ENCODE measurements at regions not wholly inside any gene's neighbourhood (a gene's known extent, or its start where the extent isn't known, plus 50 kb on each side); places are given as distances from the start of the nearest gene placed in this dataset.

DNA sequence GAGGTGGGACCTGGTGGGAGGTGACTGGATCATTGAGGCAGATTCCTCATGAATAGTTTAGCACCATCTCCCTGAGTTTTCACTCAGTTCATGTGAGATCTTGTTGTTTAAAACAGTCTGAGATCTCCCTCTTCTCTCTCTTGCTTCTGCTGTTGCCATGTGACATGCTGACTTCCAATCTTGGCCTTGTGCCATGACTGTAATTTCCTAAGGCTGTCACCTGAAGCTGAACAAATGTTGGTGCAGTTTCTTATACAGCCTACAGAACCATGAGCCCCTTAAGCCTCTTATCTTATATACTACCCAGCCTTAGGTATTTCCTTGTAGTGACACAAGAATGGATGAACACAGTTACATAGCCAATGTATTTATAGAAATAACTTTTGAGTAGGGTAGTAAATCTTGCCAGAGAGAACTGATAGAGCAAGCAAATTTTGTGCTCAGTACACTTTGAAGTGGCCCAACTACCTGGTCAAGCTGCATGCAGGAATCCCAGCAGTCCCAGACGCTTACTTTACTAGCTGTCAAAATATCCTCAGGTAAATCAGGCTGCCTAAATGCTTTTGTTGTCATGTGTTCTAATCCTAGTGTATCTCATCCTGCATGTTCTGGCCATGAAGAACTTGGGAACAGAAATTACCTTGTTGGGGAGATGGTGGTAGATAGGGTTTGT is 445.6 kb upstream of the MIS18BP1 start:
- no peak overlapping the region for H3K56ac ChIP-seq (replicated peaks; ENCODE audit: insufficient read length, low read depth, low read length)
- FAIRE-seq (no peak), DNase-seq (ENCODE audit: low read depth in 1 of 2, low spot score in 2 of 2) (no peak)
- no peak overlapping the region for H3K4me3 ChIP-seq (ENCODE audit: extremely low read depth in 1 of 4, insufficient read depth in 2 of 4, low read depth in 3 of 4, low read length in 4 of 4)
- no peak overlapping the region for H3K9ac ChIP-seq (replicated peaks in 1 of 4; ENCODE audit: extremely low read depth in 1 of 4, low read depth in 3 of 4, low read length in 3 of 4)
- H3K27me3 ChIP-seq (replicated peaks in 1 of 4; ENCODE audit: control insufficient read depth in 3 of 4, extremely low read depth in 1 of 4, insufficient read depth in 3 of 4, low read length in 3 of 4): no peaks in the 10 kb centered on the region
- POLR2A ChIA-PET (ENCODE audit: partially characterized antibody): no interaction called here
- H3K36me3 ChIP-seq (ENCODE audit: control insufficient read depth in 2 of 4, insufficient read depth in 4 of 4, low read length in 3 of 4): no peaks in the 10 kb centered on the region
- H2AK5ac ChIP-seq (ENCODE audit: low read depth, low read length): no peak overlapping the region
- no peak overlapping the region for H3K18ac ChIP-seq (ENCODE audit: extremely low read depth, low read length)
- no peaks in the 10 kb centered on the region for H4K20me1 ChIP-seq (replicated peaks in 1 of 2; ENCODE audit: control insufficient read depth in 1 of 2, insufficient read depth in 2 of 2, low read length in 2 of 2)
- H3K79me2 ChIP-seq (ENCODE audit: control insufficient read depth in 1 of 2, insufficient read depth in 2 of 2, low read length in 2 of 2): no peaks in the 10 kb centered on the region
- no peaks in the 10 kb centered on the region for H3K9me3 ChIP-seq (ENCODE audit: insufficient read depth in 2 of 2, low read depth in 1 of 2, low read length in 1 of 2)
- H3K4me1 ChIP-seq (replicated peaks in 1 of 4; ENCODE audit: control insufficient read depth in 3 of 4, insufficient read depth in 4 of 4, low read length in 3 of 4): no peaks in the 10 kb centered on the region
- H4K91ac ChIP-seq (replicated peaks; ENCODE audit: insufficient read length, low read length): no peak overlapping the region
- no peaks in the 10 kb centered on the region for H3K79me1 ChIP-seq (ENCODE audit: low read depth, low read length)
- no peak overlapping the region for H4K8ac ChIP-seq (ENCODE audit: extremely low read depth, insufficient read depth, low read length)
- H3K27ac ChIP-seq (ENCODE audit: low read depth, low read length): no peak overlapping the region
- no peak overlapping the region for H3K4me2 ChIP-seq (ENCODE audit: insufficient read depth in 1 of 2, low read depth in 2 of 2, low read length in 2 of 2)
- no peak overlapping the region for H2BK5ac ChIP-seq (ENCODE audit: low read depth, low read length)
- H2BK12ac ChIP-seq (ENCODE audit: low read depth, low read length): no peak overlapping the region
- no peak overlapping the region for H3K4ac ChIP-seq (replicated peaks; ENCODE audit: insufficient read length, low read depth, low read length)
- no peak overlapping the region for H3K23ac ChIP-seq (ENCODE audit: insufficient read length)
- 93% methylated on average over 1 of the region's 1 CpG; no CpG with 5 or more reads in 1 of the 2 experiments for WGBS, 2 experiments (ENCODE audit: extremely low coverage in 1 of 2, insufficient coverage in 1 of 2, insufficient read length in 1 of 2, insufficient replicate concordance in 2 of 2, low coverage in 1 of 2, low lambda C conversion rate in 2 of 2, missing lambda C conversion rate in 1 of 2)
- CTCF ChIA-PET (ENCODE audit: partially characterized antibody): interaction anchor here (1.2 kb wide), 1 partner anchor 18 kb away, joined by 4 read pairs; no protein-coding TSS in a partner anchor
- no peak overlapping the region for H2AFZ ChIP-seq (ENCODE audit: low read length)
- no peaks in the 10 kb centered on the region for H3K23me2 ChIP-seq (ENCODE audit: low read depth, low read length)
- H3K14ac ChIP-seq (ENCODE audit: insufficient read length): no peak overlapping the region
- H2BK15ac ChIP-seq (ENCODE audit: low read length): no peak overlapping the region
- H2BK20ac ChIP-seq (ENCODE audit: low read length): no peak overlapping the region
- H4K5ac ChIP-seq (ENCODE audit: insufficient read length, low read depth, low read length): no peak overlapping the region
- no peak overlapping the region for H2BK120ac ChIP-seq (replicated peaks; ENCODE audit: low read depth, low read length)
- no peak for TF ChIP-seq CBX5 (IDR thresholded peaks at IDR 0.05; ENCODE audit: low read depth, low read length)
- TF ChIP-seq, protein P1, sequence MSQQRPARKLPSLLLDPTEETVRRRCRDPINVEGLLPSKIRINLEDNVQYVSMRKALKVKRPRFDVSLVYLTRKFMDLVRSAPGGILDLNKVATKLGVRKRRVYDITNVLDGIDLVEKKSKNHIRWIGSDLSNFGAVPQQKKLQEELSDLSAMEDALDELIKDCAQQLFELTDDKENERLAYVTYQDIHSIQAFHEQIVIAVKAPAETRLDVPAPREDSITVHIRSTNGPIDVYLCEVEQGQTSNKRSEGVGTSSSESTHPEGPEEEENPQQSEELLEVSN (IDR thresholded peaks at IDR 0.05): no peak
- no peak for TF ChIP-seq MAFK (IDR thresholded peaks at IDR 0.05; ENCODE audit: low read depth, low read length)
- no peak for TF ChIP-seq NRF1 (IDR thresholded peaks at IDR 0.05; ENCODE audit: low read depth, low read length)
- TF ChIP-seq GABPA (IDR thresholded peaks at IDR 0.05; ENCODE audit: borderline replicate concordance, insufficient read depth, low read length): no peak
- no peak for TF ChIP-seq ASH2L (IDR thresholded peaks at IDR 0.05; ENCODE audit: low read length)
- no peak for TF ChIP-seq TAF7 (optimal IDR thresholded peaks at IDR 0.05; ENCODE audit: borderline replicate concordance, low read depth, low read length)
- no peak for TF ChIP-seq EGR1 (IDR thresholded peaks at IDR 0.05; ENCODE audit: borderline replicate concordance, low read depth, low read length)
- TF ChIP-seq BCL11A (IDR thresholded peaks at IDR 0.05; ENCODE audit: low read depth in 2 of 2, low read length in 2 of 2): no peak
- no peak for TF ChIP-seq RNF2 (IDR thresholded peaks at IDR 0.05; ENCODE audit: borderline replicate concordance, low read depth, low read length, missing control alignments, poor library complexity, severe bottlenecking)
- TF ChIP-seq TEAD4 (IDR thresholded peaks at IDR 0.05; ENCODE audit: low read depth, low read length): no peak
- no peak for TF ChIP-seq EZH2 (IDR thresholded peaks at IDR 0.05; ENCODE audit: low read depth, low read length, severe bottlenecking)
- no peak for TF ChIP-seq RFX5 (IDR thresholded peaks at IDR 0.05; ENCODE audit: borderline replicate concordance, low read depth, low read length)

Measured in H1 (cell line).